RPMI8226 (cell line): ENCODE measurements at regions not wholly inside any gene's neighbourhood (a gene's known extent, or its start where the extent isn't known, plus 50 kb on each side); places are given as distances from the start of the nearest gene placed in this dataset.
A peak's percentile ranks its signal among the peaks of the same experiment; 100 is the strongest.
"Not testable (repeated sequence)": the region's sequence is repeated elsewhere in the genome, so short reads cannot be mapped to it uniquely, and the experiment has no call there.

Experiments used
- DNase-seq: peaks from one replicate; pipeline ENCODE4 v3.0.0-alpha.2; 2015

GRCh38 chr1:46878173-46878782 is 63.0 kb downstream of the CYP4A11 start:
- peak; percentile 43 for DNase-seq

DNA sequence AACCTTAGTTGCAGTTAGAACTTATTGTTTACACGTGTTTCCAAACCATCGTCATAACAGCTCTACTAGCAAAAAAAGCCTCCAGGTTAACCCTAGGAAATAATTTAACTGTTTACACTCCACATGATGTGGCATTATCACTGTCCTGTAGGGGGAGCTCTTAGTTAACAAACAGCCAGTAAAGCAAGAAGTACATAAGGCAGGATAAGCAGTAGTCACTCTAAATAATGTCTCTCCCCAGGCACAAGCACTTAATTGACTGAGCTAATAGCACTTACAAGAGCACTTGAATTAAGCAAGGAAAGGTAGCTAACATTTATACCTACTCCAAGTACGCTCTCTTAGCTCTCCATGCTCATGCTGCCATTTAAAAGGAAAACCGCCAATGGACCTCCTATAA is 65.2 kb downstream of the CYP4A11 start:
- DNase-seq, result not testable (repeated sequence)
